GM19452 (cell line): ENCODE measurements at regions not wholly inside any gene's neighbourhood (a gene's known extent, or its start where the extent isn't known, plus 50 kb on each side); places are given as distances from the start of the nearest gene placed in this dataset.

Experiments
- ATAC-seq: cut with Tn5 transposase; IDR thresholded peaks from one replicate; pipeline ENCODE4 v1.9.1; 2021; ENCODE audit not compliant: unreplicated experiment

- no peak for ATAC-seq
Measured at GRCh38 chr13:76715075-76715474, 171.1 kb downstream of the KCTD12 start.

DNA sequence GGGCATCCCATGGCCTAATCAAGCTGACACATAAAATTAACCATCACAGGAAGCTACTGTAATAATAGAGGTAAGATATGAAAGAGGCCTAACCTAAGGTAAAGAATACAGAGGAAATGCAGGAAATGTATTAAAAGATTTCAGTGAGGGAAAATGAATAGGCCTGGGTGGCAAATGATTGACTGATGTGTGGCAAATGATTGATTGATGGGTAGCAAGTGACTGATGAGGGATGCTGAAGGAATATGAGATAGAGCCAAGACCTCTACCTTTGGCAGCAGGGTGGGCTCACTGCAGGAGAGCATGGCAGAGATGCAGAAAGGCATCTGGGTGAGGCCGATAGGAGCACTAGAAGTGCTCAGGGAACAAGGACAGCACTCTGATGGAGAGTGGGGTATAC lies 172.9 kb downstream of the KCTD12 start:
- no peak for ATAC-seq

GRCh38 chr13:76711550-76712182 lies 174.5 kb downstream of the KCTD12 start:
- no peak for ATAC-seq

GRCh38 chr13:76709851-76710250 lies 176.4 kb downstream of the KCTD12 start:
- ATAC-seq: no peak

- ATAC-seq: no peak
Measured at GRCh38 chr13:76708138-76708688, 178.0 kb downstream of the KCTD12 start.

- ATAC-seq: no peak
Measured at GRCh38 chr13:76707360-76707759, 178.8 kb downstream of the KCTD12 start.

GRCh38 chr13:76703621-76704288 lies 182.4 kb downstream of the KCTD12 start:
- no peak for ATAC-seq

- ATAC-seq: no peak
Measured at GRCh38 chr13:76703216-76703615, 183.0 kb downstream of the KCTD12 start.

DNA sequence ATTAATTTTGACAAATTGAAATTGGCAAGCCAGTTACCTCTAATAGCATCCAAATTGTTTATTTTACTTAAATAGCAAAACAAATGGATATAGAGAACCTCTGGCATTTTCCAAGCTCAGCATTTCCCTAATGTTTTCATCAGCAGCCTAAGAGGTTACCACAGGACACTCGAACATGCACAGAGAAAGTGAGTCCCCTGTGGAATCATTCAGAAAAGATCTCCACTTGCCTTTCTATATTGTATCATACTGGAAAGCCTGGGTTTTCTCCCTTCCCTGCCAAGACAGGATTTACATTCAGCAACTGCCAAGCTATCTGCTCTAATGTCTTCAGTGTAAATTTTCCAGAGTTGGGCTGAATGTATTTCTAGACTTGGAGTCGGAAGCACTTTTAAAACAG lies 188.9 kb downstream of the KCTD12 start:
- no peak for ATAC-seq

GRCh38 chr13:76696370-76696769 lies 189.8 kb downstream of the KCTD12 start:
- no peak for ATAC-seq

DNA sequence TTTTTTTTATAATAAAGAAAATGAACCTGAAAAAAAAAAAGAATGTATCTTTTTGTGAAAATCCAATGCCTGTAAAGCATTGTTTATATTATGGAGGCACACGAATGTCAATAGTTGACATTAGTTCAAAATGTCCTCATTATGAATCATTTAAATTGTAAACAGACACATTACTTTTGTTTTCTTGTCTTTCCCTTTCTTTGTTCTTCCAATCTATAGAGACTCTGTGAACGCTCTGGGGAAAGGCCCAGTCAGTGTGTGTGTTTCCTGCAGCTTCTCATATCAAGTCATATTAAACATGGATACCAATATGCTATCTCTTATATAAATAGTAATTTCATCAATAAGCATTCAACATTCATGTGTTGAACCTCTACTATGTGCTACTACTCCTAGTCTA lies 193.1 kb downstream of the KCTD12 start:
- ATAC-seq: no peak

- no peak for ATAC-seq
Measured at GRCh38 chr13:76692346-76692745, 193.9 kb downstream of the KCTD12 start.

- ATAC-seq: no peak
Measured at GRCh38 chr13:76690611-76691010, 195.6 kb downstream of the KCTD12 start.

GRCh38 chr13:76687467-76687866 lies 198.7 kb downstream of the KCTD12 start:
- ATAC-seq: no peak

GRCh38 chr13:76685938-76686337 lies 200.3 kb downstream of the KCTD12 start:
- ATAC-seq: no peak

- ATAC-seq: no peak
Measured at GRCh38 chr13:76684336-76684735, 201.9 kb downstream of the KCTD12 start.

DNA sequence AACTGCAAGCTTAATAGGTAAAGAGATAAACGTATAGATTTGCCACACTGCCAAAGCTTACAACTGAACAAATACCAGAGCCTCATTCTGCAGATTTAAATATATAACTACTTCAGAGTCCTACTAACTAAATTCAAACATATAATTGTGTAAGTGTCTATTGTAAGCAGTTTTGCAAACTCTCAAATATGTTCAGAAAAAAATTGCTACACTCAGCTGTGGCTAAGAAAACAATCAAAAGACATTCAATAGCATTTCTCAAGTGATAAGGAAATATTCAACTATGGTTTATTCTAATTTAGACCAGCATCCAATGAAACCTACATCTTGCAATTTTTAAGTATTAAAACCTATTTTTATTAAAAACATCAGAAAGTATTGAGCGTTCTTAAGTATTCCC lies 202.4 kb downstream of the KCTD12 start:
- no peak for ATAC-seq

- ATAC-seq: no peak
Measured at GRCh38 chr13:76683168-76683567, 203.0 kb downstream of the KCTD12 start.

- ATAC-seq: no peak
Measured at GRCh38 chr13:76680112-76680511, 206.1 kb downstream of the KCTD12 start.

GRCh38 chr13:76677043-76677442 lies 209.2 kb downstream of the KCTD12 start:
- ATAC-seq: no peak

DNA sequence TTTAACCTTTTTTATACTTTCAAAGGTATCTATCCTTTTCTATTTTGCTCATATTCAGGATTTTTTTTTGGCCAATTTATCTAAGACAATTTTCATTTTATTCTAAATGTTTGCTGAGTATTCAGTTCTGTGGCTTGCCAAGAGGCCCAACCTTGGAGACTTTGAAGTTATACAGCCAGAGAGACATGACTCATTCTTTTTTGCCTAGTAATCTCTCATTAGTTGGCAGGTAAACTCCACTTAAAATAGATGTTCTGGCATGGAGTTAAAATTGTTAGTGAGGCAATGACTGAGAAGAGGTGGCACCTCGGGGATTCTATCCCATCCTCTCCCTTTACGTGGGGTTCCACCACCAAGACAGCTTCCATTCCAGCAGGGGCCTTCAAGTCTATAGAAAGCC lies 213.8 kb downstream of the KCTD12 start:
- no peak for ATAC-seq

- no peak for ATAC-seq
Measured at GRCh38 chr13:76668716-76669115, 217.5 kb downstream of the KCTD12 start.

- ATAC-seq: no peak
Measured at GRCh38 chr13:76668141-76668540, 218.1 kb downstream of the KCTD12 start.
